ENCODE measurements at regions not wholly inside any gene's neighbourhood (a gene's known extent, or its start where the extent isn't known, plus 50 kb on each side); places are given as distances from the start of the nearest gene placed in this dataset.

DNA sequence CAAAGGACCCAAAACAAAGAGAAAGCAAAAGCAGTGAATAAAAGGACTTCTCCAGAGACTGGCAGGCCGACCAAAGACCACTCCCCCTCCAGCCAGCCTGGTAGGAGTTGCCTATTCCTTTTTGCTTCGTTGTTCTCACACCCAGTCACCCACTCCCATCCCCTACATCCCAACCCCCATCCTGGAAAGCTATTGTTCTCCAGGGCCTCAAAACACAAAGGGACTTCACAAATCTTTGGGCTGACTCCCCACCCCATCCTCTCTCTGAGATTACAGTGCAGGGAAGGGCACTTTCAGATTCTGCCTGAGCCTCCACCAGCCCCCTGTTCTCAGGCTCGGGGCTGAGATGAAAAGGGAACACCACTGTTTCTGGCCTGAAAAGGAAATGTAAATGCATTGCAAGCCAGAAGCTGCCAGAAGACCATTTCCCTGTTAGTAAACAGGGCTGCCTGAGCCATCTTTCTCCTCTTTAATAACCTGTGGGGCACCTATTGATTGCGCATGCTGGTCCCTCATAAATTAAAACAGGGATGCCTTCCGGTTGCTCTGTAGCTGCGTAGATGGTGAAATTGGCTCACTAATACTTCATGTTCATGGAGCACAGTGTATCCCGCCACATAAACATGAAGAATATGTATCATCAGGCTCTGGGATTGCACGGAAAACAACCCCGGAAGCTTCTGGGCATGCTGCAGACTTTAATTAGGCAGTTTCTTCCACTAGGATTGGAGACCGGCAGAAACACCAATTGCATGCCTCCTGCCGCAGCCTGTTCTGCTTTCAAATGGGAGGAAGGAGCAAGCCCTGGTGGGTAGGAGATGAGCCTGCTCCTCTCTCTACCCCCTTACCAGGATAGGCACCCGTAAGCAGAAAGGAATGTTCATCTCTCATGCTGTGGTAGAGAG, 130.3 kb upstream of the FUT8 start:
- Histone ChIP-seq H3K9ac (ENCODE audit: insufficient read length, low read depth) (peak overlapping the region; percentile 42), H3K4me3 (ENCODE audit: insufficient read length, low read depth) (peak overlapping the region; percentile 10), H3K4me1 (ENCODE audit: insufficient read depth, insufficient read length) (no peaks in the 10 kb centered on the region), H3K9me3 (ENCODE audit: insufficient read depth, low read length) (no peaks in the 10 kb centered on the region), H3K27me3 (ENCODE audit: insufficient read depth, insufficient read length) (no peaks in the 10 kb centered on the region), H3K36me3 (ENCODE audit: insufficient read depth, insufficient read length, low read length) (no peaks in the 10 kb centered on the region)
- TF ChIP-seq ZNF274 (IDR thresholded peaks at IDR 0.05; ENCODE audit: low read depth, low read length) (no peak), YY1 (IDR thresholded peaks at IDR 0.05; ENCODE audit: insufficient read depth, insufficient read length) (no peak), SUZ12 (IDR thresholded peaks at IDR 0.05; ENCODE audit: extremely low read depth, insufficient read depth, insufficient read length) (no peak)
- peak; percentile 89 for DNase-seq (ENCODE audit: low read depth, low spot score)

DNA sequence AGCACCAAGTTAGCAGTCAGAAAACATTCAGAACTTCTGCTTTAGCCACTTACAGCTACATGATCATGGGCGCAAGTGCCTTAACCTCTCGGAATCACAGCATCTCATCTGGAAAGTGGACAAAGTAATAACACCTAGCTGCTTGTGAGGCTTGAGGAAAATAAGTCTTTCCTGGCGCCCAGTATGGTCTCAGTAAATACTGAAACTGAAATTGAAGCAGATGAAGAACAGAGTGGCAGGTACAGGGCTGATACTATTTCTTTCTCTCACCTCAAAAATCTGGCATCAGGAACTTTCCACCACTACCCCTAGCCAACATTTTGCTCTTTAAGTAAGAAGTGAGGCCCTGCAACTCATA, 129.7 kb upstream of the FUT8 start:
- H3K27me3 ChIP-seq (ENCODE audit: insufficient read depth, insufficient read length) = no peaks in the 10 kb centered on the region
- H3K4me3 ChIP-seq (ENCODE audit: insufficient read length, low read depth) = no peak overlapping the region
- no peaks in the 10 kb centered on the region for H3K9me3 ChIP-seq (ENCODE audit: insufficient read depth, low read length)
- peaks cover 2% of the 10 kb centered on the region for H3K4me1 ChIP-seq (ENCODE audit: insufficient read depth, insufficient read length)
- TF ChIP-seq SUZ12 (IDR thresholded peaks at IDR 0.05; ENCODE audit: extremely low read depth, insufficient read depth, insufficient read length) (no peak), YY1 (IDR thresholded peaks at IDR 0.05; ENCODE audit: insufficient read depth, insufficient read length) (no peak), ZNF274 (IDR thresholded peaks at IDR 0.05; ENCODE audit: low read depth, low read length) (no peak)
- H3K36me3 ChIP-seq (ENCODE audit: insufficient read depth, insufficient read length, low read length) = no peaks in the 10 kb centered on the region
- no peak for DNase-seq (ENCODE audit: low read depth, low spot score)
- no peak overlapping the region for H3K9ac ChIP-seq (ENCODE audit: insufficient read length, low read depth)

DNA sequence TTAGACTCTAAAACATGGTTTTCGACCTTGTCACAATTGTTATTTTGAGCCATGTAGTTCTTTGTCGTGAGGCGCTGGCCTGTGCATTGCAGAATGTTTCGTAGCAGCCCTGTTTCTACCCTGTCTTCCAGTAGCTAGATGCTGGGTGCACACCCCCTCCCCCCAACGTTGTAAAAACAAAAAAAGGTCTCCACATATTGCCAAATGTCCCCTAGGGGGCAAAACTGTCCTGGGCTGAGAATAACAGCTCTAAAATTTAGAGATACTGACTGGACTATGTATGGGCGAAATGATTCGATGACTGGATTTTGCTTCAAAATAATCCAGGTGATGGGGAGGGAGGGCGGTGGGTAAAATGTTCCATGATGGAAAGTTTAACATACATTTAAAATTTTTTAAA, 126.1 kb upstream of the FUT8 start:
- peaks cover 4% of the 10 kb centered on the region for H3K4me1 ChIP-seq (ENCODE audit: insufficient read depth, insufficient read length)
- no peak overlapping the region for H3K9ac ChIP-seq (ENCODE audit: insufficient read length, low read depth)
- TF ChIP-seq SUZ12 (IDR thresholded peaks at IDR 0.05; ENCODE audit: extremely low read depth, insufficient read depth, insufficient read length) (no peak), ZNF274 (IDR thresholded peaks at IDR 0.05; ENCODE audit: low read depth, low read length) (no peak), YY1 (IDR thresholded peaks at IDR 0.05; ENCODE audit: insufficient read depth, insufficient read length) (no peak)
- H3K9me3 ChIP-seq (ENCODE audit: insufficient read depth, low read length) = no peaks in the 10 kb centered on the region
- H3K4me3 ChIP-seq (ENCODE audit: insufficient read length, low read depth) = no peak overlapping the region
- DNase-seq (ENCODE audit: low read depth, low spot score) = no peak
- H3K27me3 ChIP-seq (ENCODE audit: insufficient read depth, insufficient read length) = no peaks in the 10 kb centered on the region
- no peaks in the 10 kb centered on the region for H3K36me3 ChIP-seq (ENCODE audit: insufficient read depth, insufficient read length, low read length)

- Histone ChIP-seq H3K4me1 (ENCODE audit: insufficient read depth, insufficient read length) (peaks cover 4% of the 10 kb centered on the region), H3K9ac (ENCODE audit: insufficient read length, low read depth) (no peak overlapping the region), H3K9me3 (ENCODE audit: insufficient read depth, low read length) (no peaks in the 10 kb centered on the region), H3K27me3 (ENCODE audit: insufficient read depth, insufficient read length) (no peaks in the 10 kb centered on the region), H3K4me3 (ENCODE audit: insufficient read length, low read depth) (no peak overlapping the region), H3K36me3 (ENCODE audit: insufficient read depth, insufficient read length, low read length) (no peaks in the 10 kb centered on the region)
- no peak for DNase-seq (ENCODE audit: low read depth, low spot score)
- TF ChIP-seq YY1 (IDR thresholded peaks at IDR 0.05; ENCODE audit: insufficient read depth, insufficient read length) (no peak), ZNF274 (IDR thresholded peaks at IDR 0.05; ENCODE audit: low read depth, low read length) (no peak), SUZ12 (IDR thresholded peaks at IDR 0.05; ENCODE audit: extremely low read depth, insufficient read depth, insufficient read length) (no peak)
Observed at GRCh38 chr14:65287264-65288131, 125.0 kb upstream of the FUT8 start.

DNA sequence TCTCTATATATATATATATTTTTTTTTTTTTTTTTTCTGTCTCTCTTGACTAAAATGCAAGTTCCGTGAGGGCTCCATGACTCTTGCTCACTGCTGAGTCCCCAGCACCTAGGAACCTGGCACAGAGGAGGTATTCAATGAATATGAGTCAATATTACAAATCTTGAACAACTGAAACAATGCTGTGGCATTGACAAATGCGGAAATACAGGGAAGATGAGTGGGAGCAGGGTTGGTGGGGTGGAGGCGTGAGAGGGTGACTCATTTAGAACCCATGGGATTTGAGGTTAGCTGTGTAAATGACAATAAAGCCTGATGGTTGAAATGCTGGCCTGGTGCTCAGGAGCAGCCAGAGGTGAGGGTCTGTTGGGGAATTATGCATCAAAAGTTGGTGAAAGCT, 121.7 kb upstream of the FUT8 start:
- TF ChIP-seq ZNF274 (IDR thresholded peaks at IDR 0.05; ENCODE audit: low read depth, low read length) (no peak), YY1 (IDR thresholded peaks at IDR 0.05; ENCODE audit: insufficient read depth, insufficient read length) (no peak), SUZ12 (IDR thresholded peaks at IDR 0.05; ENCODE audit: extremely low read depth, insufficient read depth, insufficient read length) (no peak)
- H3K36me3 ChIP-seq (ENCODE audit: insufficient read depth, insufficient read length, low read length) = no peaks in the 10 kb centered on the region
- no peaks in the 10 kb centered on the region for H3K27me3 ChIP-seq (ENCODE audit: insufficient read depth, insufficient read length)
- DNase-seq (ENCODE audit: low read depth, low spot score) = no peak
- no peaks in the 10 kb centered on the region for H3K9me3 ChIP-seq (ENCODE audit: insufficient read depth, low read length)
- H3K9ac ChIP-seq (ENCODE audit: insufficient read length, low read depth) = no peak overlapping the region
- peaks cover 4% of the 10 kb centered on the region for H3K4me1 ChIP-seq (ENCODE audit: insufficient read depth, insufficient read length)
- H3K4me3 ChIP-seq (ENCODE audit: insufficient read length, low read depth) = no peak overlapping the region

- peaks cover 4% of the 10 kb centered on the region for H3K4me1 ChIP-seq (ENCODE audit: insufficient read depth, insufficient read length)
- H3K4me3 ChIP-seq (ENCODE audit: insufficient read length, low read depth) = no peak overlapping the region
- TF ChIP-seq ZNF274 (IDR thresholded peaks at IDR 0.05; ENCODE audit: low read depth, low read length) (no peak), YY1 (IDR thresholded peaks at IDR 0.05; ENCODE audit: insufficient read depth, insufficient read length) (no peak), SUZ12 (IDR thresholded peaks at IDR 0.05; ENCODE audit: extremely low read depth, insufficient read depth, insufficient read length) (no peak)
- no peak for DNase-seq (ENCODE audit: low read depth, low spot score)
- H3K9me3 ChIP-seq (ENCODE audit: insufficient read depth, low read length) = no peaks in the 10 kb centered on the region
- H3K36me3 ChIP-seq (ENCODE audit: insufficient read depth, insufficient read length, low read length) = no peaks in the 10 kb centered on the region
- H3K27me3 ChIP-seq (ENCODE audit: insufficient read depth, insufficient read length) = no peaks in the 10 kb centered on the region
- H3K9ac ChIP-seq (ENCODE audit: insufficient read length, low read depth) = no peak overlapping the region
Observed at GRCh38 chr14:65291531-65291930, 121.0 kb upstream of the FUT8 start.

- no peak overlapping the region for H3K4me3 ChIP-seq (ENCODE audit: insufficient read length, low read depth)
- DNase-seq (ENCODE audit: low read depth, low spot score) = no peak
- no peak for TF ChIP-seq ZNF274 (IDR thresholded peaks at IDR 0.05; ENCODE audit: low read depth, low read length)
- TF ChIP-seq YY1 (IDR thresholded peaks at IDR 0.05; ENCODE audit: insufficient read depth, insufficient read length) = no peak
- TF ChIP-seq SUZ12 (IDR thresholded peaks at IDR 0.05; ENCODE audit: extremely low read depth, insufficient read depth, insufficient read length) = no peak
- no peak overlapping the region for H3K9ac ChIP-seq (ENCODE audit: insufficient read length, low read depth)
- no peaks in the 10 kb centered on the region for H3K36me3 ChIP-seq (ENCODE audit: insufficient read depth, insufficient read length, low read length)
- peaks cover 2% of the 10 kb centered on the region for H3K4me1 ChIP-seq (ENCODE audit: insufficient read depth, insufficient read length)
- no peaks in the 10 kb centered on the region for H3K9me3 ChIP-seq (ENCODE audit: insufficient read depth, low read length)
- no peaks in the 10 kb centered on the region for H3K27me3 ChIP-seq (ENCODE audit: insufficient read depth, insufficient read length)
Observed at GRCh38 chr14:65294816-65295215, 117.7 kb upstream of the FUT8 start.
